ENCODE measurements at regions not wholly inside any gene's neighbourhood (a gene's known extent, or its start where the extent isn't known, plus 50 kb on each side); places are given as distances from the start of the nearest gene placed in this dataset.

DNA sequence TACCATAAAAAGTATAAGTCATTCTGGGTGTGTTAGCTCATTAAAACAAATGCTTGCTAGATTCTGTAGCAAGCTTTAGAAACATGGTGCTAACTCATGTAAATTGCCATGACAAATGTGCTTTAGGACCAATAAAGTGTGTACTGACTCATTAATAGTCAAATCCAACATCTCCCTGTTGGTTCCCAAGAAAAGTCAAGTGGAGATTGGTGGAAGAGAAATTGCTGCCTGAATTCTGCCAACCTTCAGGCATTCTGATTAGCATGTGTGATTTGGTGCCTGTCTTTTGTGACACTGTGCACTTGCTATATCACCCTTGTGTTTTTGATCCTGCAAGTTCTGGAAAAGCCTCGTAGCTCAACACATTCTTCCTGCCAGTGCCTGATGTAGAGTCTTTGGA lies 503.8 kb upstream of the BOD1L1 start:
- no peaks in the 10 kb centered on the region for H3K9me3 Mint-ChIP-seq
- intact Hi-C loops (cut with micrococcal nuclease) = no loop called here
- peaks cover 18% of the 10 kb centered on the region for H3K4me1 Mint-ChIP-seq
- ChIA-PET CTCF (interaction anchor here (1.0 kb wide), 1 partner anchor 13 kb away, joined by 3 read pairs; no protein-coding TSS in a partner anchor), POLR2A (interaction anchor here (1.1 kb wide), 1 partner anchor 34 kb away, joined by 4 read pairs; no protein-coding TSS in a partner anchor)
- H3K27me3 Mint-ChIP-seq = no peaks in the 10 kb centered on the region
- H3K27ac Mint-ChIP-seq = no peak overlapping the region
- ATAC-seq (ENCODE audit: low read depth) (no peak), DNase-seq (no peak)
- H3K4me3 Mint-ChIP-seq = no peak overlapping the region
- TF ChIP-seq CTCF (IDR thresholded peaks at IDR 0.05) = no peak
- no peaks in the 10 kb centered on the region for H3K36me3 Mint-ChIP-seq (ENCODE audit: low read depth)

DNA sequence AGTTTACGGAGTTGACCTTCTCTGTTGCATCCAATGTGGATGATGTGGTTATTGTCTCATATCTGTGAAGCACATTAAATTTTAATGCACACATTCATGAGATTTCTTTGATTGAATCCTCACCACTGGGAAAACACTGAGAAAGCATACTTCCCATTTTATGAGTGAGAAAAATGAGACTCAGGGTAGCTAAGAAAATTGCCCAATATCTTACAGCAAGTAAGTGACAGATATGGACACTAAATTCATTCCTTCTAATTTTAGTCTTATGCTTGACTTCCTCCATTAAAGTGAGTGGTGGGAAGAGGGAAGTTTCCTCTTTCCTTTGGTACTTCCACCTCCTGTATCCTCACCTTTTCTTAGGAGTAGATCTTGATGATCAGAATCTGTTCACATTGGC lies 504.8 kb upstream of the BOD1L1 start:
- DNase-seq = no peak
- no peak for ATAC-seq (ENCODE audit: low read depth)
- H3K4me1 Mint-ChIP-seq = peaks cover 11% of the 10 kb centered on the region
- no peak overlapping the region for H3K4me3 Mint-ChIP-seq
- no peak for TF ChIP-seq CTCF (IDR thresholded peaks at IDR 0.05)
- H3K36me3 Mint-ChIP-seq (ENCODE audit: low read depth) = no peaks in the 10 kb centered on the region
- no peak overlapping the region for H3K27ac Mint-ChIP-seq
- no peaks in the 10 kb centered on the region for H3K9me3 Mint-ChIP-seq
- intact Hi-C loops (cut with micrococcal nuclease) = no loop called here
- no peaks in the 10 kb centered on the region for H3K27me3 Mint-ChIP-seq
- ChIA-PET CTCF (no interaction called here), POLR2A (interaction anchor here (1.1 to 1.2 kb wide), 2 partner anchors 33 to 46 kb away, joined by 3 to 4 read pairs; no protein-coding TSS in a partner anchor)

GRCh38 chr4:14138106-14138505 lies 510.6 kb upstream of the BOD1L1 start:
- intact Hi-C loops (cut with micrococcal nuclease) = no loop called here
- POLR2A ChIA-PET = interaction anchor here (1.2 kb wide), 1 partner anchor 63 kb away, joined by 3 read pairs; no protein-coding TSS in a partner anchor
- Mint-ChIP-seq H3K27ac (no peak overlapping the region), H3K27me3 (no peaks in the 10 kb centered on the region), H3K4me1 (no peaks in the 10 kb centered on the region), H3K36me3 (ENCODE audit: low read depth) (no peaks in the 10 kb centered on the region), H3K4me3 (no peak overlapping the region), H3K9me3 (no peaks in the 10 kb centered on the region)
- no peak for TF ChIP-seq CTCF (IDR thresholded peaks at IDR 0.05)
- ATAC-seq (ENCODE audit: low read depth) (no peak), DNase-seq (no peak)
- CTCF ChIA-PET = no interaction called here

DNA sequence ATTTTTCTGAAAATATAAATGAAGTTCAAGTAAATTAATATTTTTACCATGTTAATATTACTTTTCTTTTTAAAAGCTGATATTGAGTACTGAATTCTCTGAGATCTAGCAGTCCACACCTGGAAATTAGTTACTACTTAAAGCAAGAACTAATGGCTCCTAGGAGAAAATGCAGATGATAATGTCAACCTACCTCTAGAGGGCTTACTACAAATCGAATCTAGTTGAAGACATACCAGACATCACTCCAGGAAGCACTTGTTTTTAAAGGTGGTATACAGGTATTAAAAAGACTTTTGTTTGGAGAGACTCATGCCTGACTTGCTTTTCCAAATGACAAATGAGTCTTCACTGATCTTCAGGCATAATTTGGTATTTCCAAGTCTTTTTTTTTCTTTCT lies 516.4 kb upstream of the BOD1L1 start:
- TF ChIP-seq CTCF (IDR thresholded peaks at IDR 0.05) = no peak

GRCh38 chr4:14149176-14150053 lies 521.9 kb upstream of the BOD1L1 start:
- Mint-ChIP-seq H3K36me3 (ENCODE audit: low read depth) (no peaks in the 10 kb centered on the region), H3K27ac (no peak overlapping the region), H3K9me3 (no peaks in the 10 kb centered on the region), H3K4me3 (no peak overlapping the region), H3K27me3 (no peaks in the 10 kb centered on the region), H3K4me1 (peaks cover 31% of the 10 kb centered on the region)
- ATAC-seq (ENCODE audit: low read depth) = no peak
- TF ChIP-seq CTCF (IDR thresholded peaks at IDR 0.05) = no peak
- ChIA-PET POLR2A (no interaction called here), CTCF (no interaction called here)
- intact Hi-C loops (cut with micrococcal nuclease) = loop anchor here (2.0 kb wide), 1 partner anchor 15 kb away; no protein-coding TSS in a partner anchor
- no peak for DNase-seq

More for the DNA sequence above, 516.4 kb upstream of the BOD1L1 start:
- Mint-ChIP-seq H3K27ac (no peak overlapping the region), H3K4me3 (no peak overlapping the region), H3K4me1 (no peaks in the 10 kb centered on the region), H3K9me3 (no peaks in the 10 kb centered on the region), H3K36me3 (ENCODE audit: low read depth) (no peaks in the 10 kb centered on the region), H3K27me3 (no peaks in the 10 kb centered on the region)
- intact Hi-C loops (cut with micrococcal nuclease) = loop anchor here (5.0 kb wide), 1 partner anchor 288 kb away; no protein-coding TSS in a partner anchor
- POLR2A ChIA-PET = no interaction called here
- ATAC-seq (ENCODE audit: low read depth) (no peak), DNase-seq (no peak)
- CTCF ChIA-PET = no interaction called here

Measured in activated B cell treated with CpG ODN at 0.5 μM for 24 hours (primary cell).